Neural cell (in vitro differentiated cells): ENCODE measurements at regions not wholly inside any gene's neighbourhood (a gene's known extent, or its start where the extent isn't known, plus 50 kb on each side); places are given as distances from the start of the nearest gene placed in this dataset.

Experiments
- H2AFZ ChIP-seq: fragments of 200-600, 300-800 bp; sonication (generic), shearing (Covaris generic); 2 replicates; pipeline ENCODE4 v1.6.0; 2014; ENCODE audit warnings: low read depth, mild to moderate bottlenecking, antibody characterized with exemption, low read length, moderate library complexity
- H3F3A ChIP-seq: fragments of 200-600 bp; shearing (Covaris generic); 2 replicates; pipeline ENCODE4 v1.6.1; 2016; ENCODE audit warnings: mild to moderate bottlenecking, moderate library complexity, mixed read lengths, antibody characterized with exemption, low read length; ENCODE audit not compliant: insufficient read depth, poor library complexity, severe bottlenecking
- H3K27ac ChIP-seq: fragments of 200-600, 300-800 bp; sonication (generic), shearing (Covaris generic); 2 replicates; pipeline ENCODE4 v1.5.1; 2014; ENCODE audit warnings: mild to moderate bottlenecking, low read length, moderate library complexity
- H3K27me3 ChIP-seq: fragments of 300-800, 200-600 bp; sonication (generic), shearing (Covaris generic); 2 replicates; pipeline ENCODE4 v1.6.0; 2014; ENCODE audit warnings: mild to moderate bottlenecking, low read depth, low read length, moderate library complexity; ENCODE audit not compliant: insufficient read depth
- H3K36me3 ChIP-seq: fragments of 300-800, 200-600 bp; sonication (generic), shearing (Covaris generic); 2 replicates; pipeline ENCODE4 v1.5.1; 2014; ENCODE audit warnings: mild to moderate bottlenecking, antibody characterized with exemption, low read length, moderate library complexity; ENCODE audit not compliant: insufficient read depth
- H3K4me2 ChIP-seq: fragments of 300-800, 200-600 bp; sonication (generic), shearing (Covaris generic); 2 replicates; pipeline ENCODE4 v1.6.0; 2014; ENCODE audit warnings: mild to moderate bottlenecking, low read length
- H3K4me3 ChIP-seq: fragments of 300-800, 200-600 bp; sonication (generic), shearing (Covaris generic); 2 replicates; pipeline ENCODE4 v1.5.1; 2014; ENCODE audit warnings: mild to moderate bottlenecking, low read length, moderate library complexity
- H3K79me2 ChIP-seq: fragments of 200-600 bp; shearing (Covaris generic); replicated peaks from 2 replicates; pipeline ENCODE4 v1.6.0; 2014; ENCODE audit warnings: mild to moderate bottlenecking, low read length, moderate library complexity; ENCODE audit not compliant: insufficient read depth
- H3K9ac ChIP-seq: fragments of 300-800, 200-600 bp; sonication (generic), shearing (Covaris generic); 2 replicates; pipeline ENCODE4 v1.6.1; 2016; ENCODE audit warnings: mild to moderate bottlenecking, low read length, mixed read lengths
- H3K9me2 ChIP-seq: fragments of 200-600 bp; shearing (Covaris generic); 2 replicates; pipeline ENCODE4 v1.6.1; 2016; ENCODE audit warnings: mild to moderate bottlenecking, low read length, mixed read lengths; ENCODE audit not compliant: insufficient read depth
- H3K9me3 ChIP-seq: fragments of 200-600, 300-800 bp; sonication (generic), shearing (Covaris generic); 2 replicates; pipeline ENCODE4 v1.6.1; 2016; ENCODE audit warnings: mild to moderate bottlenecking, mixed run types, low read length, moderate library complexity, mixed read lengths
- H4K20me1 ChIP-seq: fragments of 200-600 bp; shearing (Covaris generic); 2 replicates; pipeline ENCODE4 v1.6.1; 2016; ENCODE audit warnings: mild to moderate bottlenecking, mixed run types; ENCODE audit not compliant: insufficient read depth
- CTCF ChIP-seq: fragments of 450-650 bp; IDR thresholded peaks from 2 replicates; pipeline ENCODE4 v1.5.1; 2014; ENCODE audit warnings: antibody characterized with exemption, mild to moderate bottlenecking, moderate library complexity; ENCODE audit not compliant: poor library complexity, severe bottlenecking
- EP300 ChIP-seq: fragments of 450-650 bp; conservative IDR thresholded peaks from 2 replicates; pipeline ENCODE4 v1.6.1; 2014; ENCODE audit warnings: antibody characterized with exemption, mild to moderate bottlenecking, moderate library complexity; ENCODE audit not compliant: poor library complexity, severe bottlenecking
- EZH2 ChIP-seq: fragments of 200-600, 300-800 bp; shearing (Covaris generic), sonication (generic); IDR thresholded peaks from 2 replicates; pipeline ENCODE4 v1.6.1; 2014; ENCODE audit warnings: antibody characterized with exemption, low read length, borderline replicate concordance, mild to moderate bottlenecking; ENCODE audit not compliant: insufficient read depth, poor library complexity, severe bottlenecking
- MXI1 ChIP-seq: fragments of 450-650 bp; conservative IDR thresholded peaks from 2 replicates; pipeline ENCODE4 v1.6.1; 2014; ENCODE audit warnings: antibody characterized with exemption, mild to moderate bottlenecking; ENCODE audit not compliant: poor library complexity, severe bottlenecking
- POLR2AphosphoS5 ChIP-seq: IDR thresholded peaks from 2 replicates; pipeline ENCODE4 v1.6.1; 2012
- RAD21 ChIP-seq: fragments of 450-650 bp; conservative IDR thresholded peaks from 2 replicates; pipeline ENCODE4 v1.6.1; 2014; ENCODE audit warnings: antibody characterized with exemption, mild to moderate bottlenecking, moderate library complexity
- REST ChIP-seq: IDR thresholded peaks from 2 replicates; pipeline ENCODE4 v1.6.1; 2012; ENCODE audit warnings: borderline replicate concordance
- SMC3 ChIP-seq: fragments of 450-650 bp; conservative IDR thresholded peaks from 2 replicates; pipeline ENCODE4 v1.6.1; 2014; ENCODE audit warnings: antibody characterized with exemption, mild to moderate bottlenecking, moderate library complexity; ENCODE audit not compliant: poor library complexity
- TAF1 ChIP-seq: IDR thresholded peaks from 2 replicates; pipeline ENCODE4 v1.6.1; 2012; ENCODE audit warnings: low read depth

- H3K4me3 ChIP-seq = no peak overlapping the region
- H3K4me2 ChIP-seq = no peak overlapping the region
- no peaks in the 10 kb centered on the region for H3K9me2 ChIP-seq
- no peaks in the 10 kb centered on the region for H3K36me3 ChIP-seq
- H2AFZ ChIP-seq = no peak overlapping the region
- H4K20me1 ChIP-seq = no peaks in the 10 kb centered on the region
- no peaks in the 10 kb centered on the region for H3K27me3 ChIP-seq
- no peak overlapping the region for H3K27ac ChIP-seq
- no peak overlapping the region for H3K9ac ChIP-seq
- TF ChIP-seq MXI1 (no peak), SMC3 (no peak), CTCF (no peak), TAF1 (no peak), EP300 (no peak), EZH2 (no peak), RAD21 (no peak), POLR2AphosphoS5 (no peak), REST (no peak)
- no peaks in the 10 kb centered on the region for H3K79me2 ChIP-seq
- no peaks in the 10 kb centered on the region for H3F3A ChIP-seq
- H3K9me3 ChIP-seq = no peaks in the 10 kb centered on the region
Measured at GRCh38 chr15:66891776-66892175, 173.6 kb upstream of the SMAD3 start.

- no peak overlapping the region for H2AFZ ChIP-seq
Measured at GRCh38 chr15:66893294-66893693, 172.1 kb upstream of the SMAD3 start.

More at GRCh38 chr15:66893294-66893693, 172.1 kb upstream of the SMAD3 start:
- TF ChIP-seq EP300 = no peak
- no peak for TF ChIP-seq POLR2AphosphoS5
- TF ChIP-seq MXI1 = no peak
- TF ChIP-seq RAD21 = no peak
- no peak for TF ChIP-seq CTCF
- TF ChIP-seq TAF1 = no peak
- Histone ChIP-seq H3K27ac (no peak overlapping the region), H3K9ac (no peak overlapping the region), H3K27me3 (no peaks in the 10 kb centered on the region), H3F3A (no peaks in the 10 kb centered on the region), H3K9me3 (no peaks in the 10 kb centered on the region), H3K4me2 (no peak overlapping the region), H4K20me1 (no peaks in the 10 kb centered on the region), H3K9me2 (no peaks in the 10 kb centered on the region), H3K36me3 (no peaks in the 10 kb centered on the region), H3K4me3 (no peak overlapping the region), H3K79me2 (no peaks in the 10 kb centered on the region)
